HG03342 (cell line): ENCODE measurements at regions not wholly inside any gene's neighbourhood (a gene's known extent, or its start where the extent isn't known, plus 50 kb on each side); places are given as distances from the start of the nearest gene placed in this dataset.

Experiments
- ATAC-seq: cut with Tn5 transposase; IDR thresholded peaks from one replicate; pipeline ENCODE4 v1.9.1; 2021; ENCODE audit warnings: mild to moderate bottlenecking, moderate library complexity; ENCODE audit not compliant: unreplicated experiment

- ATAC-seq: no peak
Observed at GRCh38 chr17:45709728-45710288, 74.3 kb upstream of the CRHR1 start.

GRCh38 chr17:45715787-45716186, 68.3 kb upstream of the CRHR1 start:
- no peak for ATAC-seq

- ATAC-seq: no peak
Observed at GRCh38 chr17:45718791-45719190, 65.3 kb upstream of the CRHR1 start.

GRCh38 chr17:45719335-45720071, 64.6 kb upstream of the CRHR1 start:
- ATAC-seq: no peak

- ATAC-seq: no peak
Observed at GRCh38 chr17:45720386-45720785, 63.7 kb upstream of the CRHR1 start.

- no peak for ATAC-seq
Observed at GRCh38 chr17:45722161-45722560, 62.0 kb upstream of the CRHR1 start.

GRCh38 chr17:45729294-45729907, 54.7 kb upstream of the CRHR1 start:
- ATAC-seq: no peak

- ATAC-seq: no peak
Observed at GRCh38 chr17:45730192-45730591, 53.9 kb upstream of the CRHR1 start.

GRCh38 chr17:45731459-45731858, 52.7 kb upstream of the CRHR1 start:
- ATAC-seq: no peak

GRCh38 chr17:45732926-45733505, 51.1 kb upstream of the CRHR1 start:
- ATAC-seq: no peak

GRCh38 chr17:45733781-45734180, 50.3 kb upstream of the CRHR1 start:
- ATAC-seq: no peak
